Liver (tissue), 7 donors: ENCODE measurements at regions not wholly inside any gene's neighbourhood (a gene's known extent, or its start where the extent isn't known, plus 50 kb on each side); places are given as distances from the start of the nearest gene placed in this dataset.
A peak's percentile ranks its signal among the peaks of the same experiment; 100 is the strongest.

Experiments
- DNase-seq: peaks from one replicate; pipeline ENCODE4 v3.0.0-alpha.2; 2017; ENCODE audit warnings: low spot score
- H3K27ac ChIP-seq, 2 donors: one replicate each; pipeline ENCODE4 v1.7.0; 2013; ENCODE audit warnings: inconsistent platforms in 2 of 2, low read length in 2 of 2, control low read depth in 1 of 2, low read depth in 1 of 2, mild to moderate bottlenecking in 1 of 2
- H3K27me3 ChIP-seq, 4 donors: one replicate each; pipeline versions ENCODE4 v1.6.1 to v1.7.0; 2013; ENCODE audit warnings: low read length in 3 of 4, inconsistent platforms in 1 of 4, mild to moderate bottlenecking in 1 of 4, moderate library complexity in 1 of 4; ENCODE audit not compliant: control insufficient read depth in 4 of 4, insufficient read depth in 4 of 4
- H3K36me3 ChIP-seq, 4 donors: one replicate each; pipeline versions ENCODE4 v1.6.1 to v1.7.0; 2013; ENCODE audit warnings: low read length in 3 of 4, mild to moderate bottlenecking in 3 of 4, low read depth in 1 of 4, moderate library complexity in 1 of 4; ENCODE audit not compliant: control insufficient read depth in 4 of 4, insufficient read depth in 3 of 4
- H3K4me1 ChIP-seq, 4 donors: one replicate each; pipeline versions ENCODE4 v1.6.1 to v1.7.0; 2013; ENCODE audit warnings: low read length in 3 of 4, mild to moderate bottlenecking in 3 of 4, moderate library complexity in 1 of 4; ENCODE audit not compliant: control insufficient read depth in 4 of 4, insufficient read depth in 4 of 4
- H3K4me3 ChIP-seq, 3 donors: one replicate each; pipeline versions ENCODE4 v1.6.1 to v1.7.0; 2013; ENCODE audit warnings: low read length in 3 of 3, control low read depth in 1 of 3, low read depth in 1 of 3, mild to moderate bottlenecking in 1 of 3
- H3K9ac ChIP-seq, 2 donors: one replicate each; pipeline ENCODE4 v1.7.0; 2013; ENCODE audit warnings: low read length in 2 of 2, mild to moderate bottlenecking in 2 of 2, moderate library complexity in 2 of 2, control low read depth in 1 of 2, low read depth in 1 of 2
- H3K9me3 ChIP-seq, 4 donors: one replicate each; pipeline versions ENCODE4 v1.6.1 to v1.7.0; 2013; ENCODE audit warnings: low read length in 3 of 4; ENCODE audit not compliant: control insufficient read depth in 4 of 4
- ATF3 ChIP-seq: IDR thresholded peaks from 2 replicates; pipeline ENCODE4 v1.6.1; 2016; ENCODE audit warnings: antibody characterized with exemption
- EGR1 ChIP-seq, 2 donors: IDR thresholded peaks; 2 replicates each; pipeline ENCODE4 v1.6.1; 2016 to 2018; ENCODE audit warnings: antibody characterized with exemption in 2 of 2, low read depth in 2 of 2
- FOXA2 ChIP-seq: IDR thresholded peaks from 2 replicates; pipeline ENCODE4 v1.6.1; 2016; ENCODE audit warnings: antibody characterized with exemption
- HNF4G ChIP-seq: IDR thresholded peaks from 2 replicates; pipeline ENCODE4 v1.6.1; 2016; ENCODE audit warnings: antibody characterized with exemption
- JUND ChIP-seq, 2 donors: IDR thresholded peaks; 2 replicates each; pipeline ENCODE4 v1.6.1; 2016; ENCODE audit warnings: antibody characterized with exemption in 2 of 2
- NR2F2 ChIP-seq: IDR thresholded peaks from 2 replicates; pipeline ENCODE4 v1.6.1; 2016; ENCODE audit warnings: antibody characterized with exemption
- RAD21 ChIP-seq, 2 donors: IDR thresholded peaks; 2 replicates each; pipeline ENCODE4 v1.6.1; 2016; ENCODE audit warnings: antibody characterized with exemption in 2 of 2, mild to moderate bottlenecking in 2 of 2
- RXRA ChIP-seq, 2 donors: IDR thresholded peaks; 2 replicates each; pipeline ENCODE4 v1.6.1; 2017 to 2018; ENCODE audit warnings: antibody characterized with exemption in 2 of 2, mild to moderate bottlenecking in 1 of 2
- SP1 ChIP-seq: IDR thresholded peaks from 2 replicates; pipeline ENCODE4 v1.6.1; 2018; ENCODE audit warnings: antibody characterized with exemption, mild to moderate bottlenecking
- TAF1 ChIP-seq: conservative IDR thresholded peaks from 2 replicates; pipeline ENCODE4 v1.6.1; 2016; ENCODE audit warnings: antibody characterized with exemption, mild to moderate bottlenecking
- WGBS: extraction: QIAGEN DNeasy Blood & Tissue Kit; methylation state at CpG from one replicate; pipeline ENCODE4 v1.1.7; 2013; 5-methylcytosine and 5-hydroxymethylcytosine counted together
- TF ChIP-seq, protein P1 (sequence below): IDR thresholded peaks from 2 replicates; pipeline ENCODE4 v1.6.1; 2016; ENCODE audit warnings: antibody characterized with exemption
- TF ChIP-seq, protein P2 (sequence below): IDR thresholded peaks from 2 replicates; pipeline ENCODE4 v1.6.1; 2016; ENCODE audit warnings: antibody characterized with exemption
- TF ChIP-seq, protein P3 (sequence below): IDR thresholded peaks from 2 replicates; pipeline ENCODE4 v1.6.1; 2016; ENCODE audit warnings: antibody characterized with exemption, mild to moderate bottlenecking
- donor health status: healthy.
- donor health status: healthy.
- donor health status: healthy.
- donor health status: healthy.

DNA sequence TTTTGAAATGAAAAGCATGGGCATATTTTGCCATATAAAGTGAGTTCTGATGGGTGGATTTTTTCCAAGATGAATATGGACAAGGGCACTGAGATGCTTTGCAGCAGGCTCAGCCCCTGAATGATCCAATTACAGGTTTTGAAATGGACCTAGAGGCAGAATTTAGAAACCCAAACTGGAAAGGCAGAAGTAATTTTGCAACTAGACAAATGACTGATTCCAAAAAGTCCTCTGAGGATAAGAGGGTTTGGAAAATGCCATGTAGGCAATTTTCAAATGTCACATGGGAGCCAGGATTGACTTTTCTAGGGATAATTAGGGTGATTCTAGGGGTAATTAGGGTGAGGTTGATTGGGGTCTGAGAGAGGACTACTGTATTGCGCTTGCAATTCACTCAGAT, 148.9 kb upstream of the ZNF648 start (continued):
- TF ChIP-seq, protein P1, sequence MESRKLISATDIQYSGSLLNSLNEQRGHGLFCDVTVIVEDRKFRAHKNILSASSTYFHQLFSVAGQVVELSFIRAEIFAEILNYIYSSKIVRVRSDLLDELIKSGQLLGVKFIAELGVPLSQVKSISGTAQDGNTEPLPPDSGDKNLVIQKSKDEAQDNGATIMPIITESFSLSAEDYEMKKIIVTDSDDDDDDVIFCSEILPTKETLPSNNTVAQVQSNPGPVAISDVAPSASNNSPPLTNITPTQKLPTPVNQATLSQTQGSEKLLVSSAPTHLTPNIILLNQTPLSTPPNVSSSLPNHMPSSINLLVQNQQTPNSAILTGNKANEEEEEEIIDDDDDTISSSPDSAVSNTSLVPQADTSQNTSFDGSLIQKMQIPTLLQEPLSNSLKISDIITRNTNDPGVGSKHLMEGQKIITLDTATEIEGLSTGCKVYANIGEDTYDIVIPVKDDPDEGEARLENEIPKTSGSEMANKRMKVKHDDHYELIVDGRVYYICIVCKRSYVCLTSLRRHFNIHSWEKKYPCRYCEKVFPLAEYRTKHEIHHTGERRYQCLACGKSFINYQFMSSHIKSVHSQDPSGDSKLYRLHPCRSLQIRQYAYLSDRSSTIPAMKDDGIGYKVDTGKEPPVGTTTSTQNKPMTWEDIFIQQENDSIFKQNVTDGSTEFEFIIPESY, result no peak

GRCh38 chr1:182207300-182207699, 145.8 kb upstream of the ZNF648 start:
- H3K9me3 ChIP-seq, result no peaks in the 10 kb centered on the region
- TF ChIP-seq RAD21 (IDR thresholded peaks at IDR 0.05) (no peak), FOXA2 (no peak), EGR1 (IDR thresholded peaks at IDR 0.05; ENCODE audit: low read depth in 2 of 2) (no peak)
- TF ChIP-seq, protein P2, sequence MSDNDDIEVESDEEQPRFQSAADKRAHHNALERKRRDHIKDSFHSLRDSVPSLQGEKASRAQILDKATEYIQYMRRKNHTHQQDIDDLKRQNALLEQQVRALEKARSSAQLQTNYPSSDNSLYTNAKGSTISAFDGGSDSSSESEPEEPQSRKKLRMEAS, result no peak
- no peak overlapping the region for H3K4me3 ChIP-seq
- no peaks in the 10 kb centered on the region for H3K27me3 ChIP-seq
- no peaks in the 10 kb centered on the region for H3K4me1 ChIP-seq
- 81% methylated on average over 4 of the region's 4 CpGs for WGBS
- no peak for DNase-seq
- no peak overlapping the region for H3K9ac ChIP-seq
- H3K27ac ChIP-seq, result no peak overlapping the region
- no peaks in the 10 kb centered on the region for H3K36me3 ChIP-seq

DNA sequence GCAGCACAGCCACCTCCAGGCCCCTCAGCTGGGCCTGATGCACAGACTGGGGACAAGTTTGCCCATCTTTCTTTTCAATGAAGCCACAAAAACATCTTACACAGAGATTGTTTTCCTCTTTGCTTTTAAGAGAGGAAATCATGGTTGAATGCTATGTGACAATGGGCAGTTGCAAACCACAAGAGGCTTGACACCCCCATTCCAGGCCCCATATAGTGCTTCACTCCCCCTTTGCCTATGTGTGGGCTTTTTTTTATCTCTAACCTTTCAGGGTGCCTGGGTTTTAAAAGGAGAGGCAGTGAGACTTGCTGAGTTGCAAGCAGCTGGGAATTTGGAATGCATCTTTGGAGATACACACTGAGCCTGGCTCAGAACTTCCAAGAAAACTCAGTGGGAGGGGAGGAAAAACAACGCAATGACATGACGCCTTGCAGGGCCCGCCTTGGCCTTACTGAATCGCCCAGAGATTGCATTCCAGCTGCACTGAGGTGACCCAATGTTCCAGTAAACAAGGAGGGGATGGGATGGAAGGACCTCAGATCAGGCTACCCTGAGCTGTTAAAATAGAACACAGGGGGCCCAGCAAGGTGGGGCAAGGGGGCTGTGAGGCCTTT, 145.2 kb upstream of the ZNF648 start:
- TF ChIP-seq TAF1 (no peak), NR2F2 (peak; percentile 72), ATF3 (no peak), HNF4G (no peak), JUND (IDR thresholded peaks at IDR 0.05) (no peak), SP1 (peak; percentile 41), RXRA (IDR thresholded peaks at IDR 0.05) (peak in 1 of 2 donors; percentile 26)
- no peak overlapping the region for H3K27ac ChIP-seq
- no peak for DNase-seq
- H3K4me3 ChIP-seq, result no peak overlapping the region
- no peaks in the 10 kb centered on the region for H3K36me3 ChIP-seq
- no peaks in the 10 kb centered on the region for H3K27me3 ChIP-seq
- H3K4me1 ChIP-seq, result no peaks in the 10 kb centered on the region
- WGBS, result 86% methylated on average over 4 of the region's 4 CpGs
- H3K9me3 ChIP-seq, result no peaks in the 10 kb centered on the region
- no peak overlapping the region for H3K9ac ChIP-seq

- Histone ChIP-seq H3K27ac (no peak overlapping the region), H3K36me3 (no peaks in the 10 kb centered on the region), H3K4me1 (no peaks in the 10 kb centered on the region), H3K27me3 (no peaks in the 10 kb centered on the region), H3K4me3 (no peak overlapping the region), H3K9ac (no peak overlapping the region), H3K9me3 (no peaks in the 10 kb centered on the region)
- TF ChIP-seq FOXA2 (no peak), NR2F2 (no peak), EGR1 (IDR thresholded peaks at IDR 0.05; ENCODE audit: low read depth in 2 of 2) (no peak), RAD21 (IDR thresholded peaks at IDR 0.05) (no peak)
- TF ChIP-seq, protein P3, sequence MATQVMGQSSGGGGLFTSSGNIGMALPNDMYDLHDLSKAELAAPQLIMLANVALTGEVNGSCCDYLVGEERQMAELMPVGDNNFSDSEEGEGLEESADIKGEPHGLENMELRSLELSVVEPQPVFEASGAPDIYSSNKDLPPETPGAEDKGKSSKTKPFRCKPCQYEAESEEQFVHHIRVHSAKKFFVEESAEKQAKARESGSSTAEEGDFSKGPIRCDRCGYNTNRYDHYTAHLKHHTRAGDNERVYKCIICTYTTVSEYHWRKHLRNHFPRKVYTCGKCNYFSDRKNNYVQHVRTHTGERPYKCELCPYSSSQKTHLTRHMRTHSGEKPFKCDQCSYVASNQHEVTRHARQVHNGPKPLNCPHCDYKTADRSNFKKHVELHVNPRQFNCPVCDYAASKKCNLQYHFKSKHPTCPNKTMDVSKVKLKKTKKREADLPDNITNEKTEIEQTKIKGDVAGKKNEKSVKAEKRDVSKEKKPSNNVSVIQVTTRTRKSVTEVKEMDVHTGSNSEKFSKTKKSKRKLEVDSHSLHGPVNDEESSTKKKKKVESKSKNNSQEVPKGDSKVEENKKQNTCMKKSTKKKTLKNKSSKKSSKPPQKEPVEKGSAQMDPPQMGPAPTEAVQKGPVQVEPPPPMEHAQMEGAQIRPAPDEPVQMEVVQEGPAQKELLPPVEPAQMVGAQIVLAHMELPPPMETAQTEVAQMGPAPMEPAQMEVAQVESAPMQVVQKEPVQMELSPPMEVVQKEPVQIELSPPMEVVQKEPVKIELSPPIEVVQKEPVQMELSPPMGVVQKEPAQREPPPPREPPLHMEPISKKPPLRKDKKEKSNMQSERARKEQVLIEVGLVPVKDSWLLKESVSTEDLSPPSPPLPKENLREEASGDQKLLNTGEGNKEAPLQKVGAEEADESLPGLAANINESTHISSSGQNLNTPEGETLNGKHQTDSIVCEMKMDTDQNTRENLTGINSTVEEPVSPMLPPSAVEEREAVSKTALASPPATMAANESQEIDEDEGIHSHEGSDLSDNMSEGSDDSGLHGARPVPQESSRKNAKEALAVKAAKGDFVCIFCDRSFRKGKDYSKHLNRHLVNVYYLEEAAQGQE, result no peak
- DNase-seq, result no peak
Measured at GRCh38 chr1:182205351-182206022, 144.0 kb upstream of the ZNF648 start.
